Testis (tissue), 2 donors: ENCODE measurements at regions not wholly inside any gene's neighbourhood (a gene's known extent, or its start where the extent isn't known, plus 50 kb on each side); places are given as distances from the start of the nearest gene placed in this dataset.

ENCODE experiments used
- DNase-seq: peaks from one replicate; pipeline ENCODE4 v3.0.0-alpha.2; 2019
- H3K27ac ChIP-seq, 2 donors: fragments of 200-600 bp; sonication (generic); one replicate each; pipeline ENCODE4 v1.5.1; 2019
- H3K27me3 ChIP-seq: fragments of 200-600 bp; sonication (generic); one replicate; pipeline ENCODE4 v1.5.1; 2019
- H3K36me3 ChIP-seq: fragments of 200-600 bp; sonication (generic); one replicate; pipeline ENCODE4 v1.5.1; 2017; ENCODE audit warnings: low read depth; ENCODE audit errors: missing control alignments
- H3K4me1 ChIP-seq: fragments of 200-600 bp; sonication (generic); one replicate; pipeline ENCODE4 v1.5.1; 2019
- H3K4me3 ChIP-seq, 2 donors: fragments of 200-600 bp; sonication (generic); one replicate each; pipeline ENCODE4 v1.5.1; 2017 to 2019
- H3K9me3 ChIP-seq: fragments of 200-600 bp; sonication (generic); one replicate; pipeline ENCODE4 v1.5.1; 2017
- POLR2A ChIP-seq: fragments of 450-650 bp; IDR thresholded peaks from one replicate; pipeline ENCODE4 v1.6.1; 2017; ENCODE audit warnings: antibody characterized with exemption, mild to moderate bottlenecking, moderate library complexity
- WGBS, 2 donors: methylation state at CpG; one replicate each; pipeline ENCODE4 v1.1.5; 2018; 5-methylcytosine and 5-hydroxymethylcytosine counted together
- intact Hi-C: fragments of 100-400 bp; cut with DNase I; formaldehyde crosslinking; loops from one replicate; pipeline ENCODE4 v1.15.1; 2023; ENCODE audit warnings: low total_unique reads
- TF ChIP-seq, protein P1 (sequence below), 3 experiments: fragments of 450-650 bp in 2 of 3; fragments of 200-600 bp in 1 of 3; sonication (generic) in 1 of 3; IDR thresholded peaks; one replicate each; pipeline ENCODE4 v1.5.1; 2016 to 2019; ENCODE audit warnings: antibody characterized with exemption in 3 of 3, mild to moderate bottlenecking in 2 of 3, moderate library complexity in 1 of 3

GRCh38 chr13:42393573-42394360 is 121.8 kb downstream of the AKAP11 start:
- no peaks in the 10 kb centered on the region for H3K36me3 ChIP-seq
- 90 to 91% methylated on average over 5 of the region's 5 CpGs for WGBS, 2 donors
- no peak overlapping the region for H3K27ac ChIP-seq
- H3K4me3 ChIP-seq: no peak overlapping the region
- H3K4me1 ChIP-seq: no peaks in the 10 kb centered on the region
- H3K27me3 ChIP-seq: no peaks in the 10 kb centered on the region
- no peak for DNase-seq
- no peaks in the 10 kb centered on the region for H3K9me3 ChIP-seq
- intact Hi-C loops: no loop called here
- TF ChIP-seq, protein P1, sequence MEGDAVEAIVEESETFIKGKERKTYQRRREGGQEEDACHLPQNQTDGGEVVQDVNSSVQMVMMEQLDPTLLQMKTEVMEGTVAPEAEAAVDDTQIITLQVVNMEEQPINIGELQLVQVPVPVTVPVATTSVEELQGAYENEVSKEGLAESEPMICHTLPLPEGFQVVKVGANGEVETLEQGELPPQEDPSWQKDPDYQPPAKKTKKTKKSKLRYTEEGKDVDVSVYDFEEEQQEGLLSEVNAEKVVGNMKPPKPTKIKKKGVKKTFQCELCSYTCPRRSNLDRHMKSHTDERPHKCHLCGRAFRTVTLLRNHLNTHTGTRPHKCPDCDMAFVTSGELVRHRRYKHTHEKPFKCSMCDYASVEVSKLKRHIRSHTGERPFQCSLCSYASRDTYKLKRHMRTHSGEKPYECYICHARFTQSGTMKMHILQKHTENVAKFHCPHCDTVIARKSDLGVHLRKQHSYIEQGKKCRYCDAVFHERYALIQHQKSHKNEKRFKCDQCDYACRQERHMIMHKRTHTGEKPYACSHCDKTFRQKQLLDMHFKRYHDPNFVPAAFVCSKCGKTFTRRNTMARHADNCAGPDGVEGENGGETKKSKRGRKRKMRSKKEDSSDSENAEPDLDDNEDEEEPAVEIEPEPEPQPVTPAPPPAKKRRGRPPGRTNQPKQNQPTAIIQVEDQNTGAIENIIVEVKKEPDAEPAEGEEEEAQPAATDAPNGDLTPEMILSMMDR (IDR thresholded peaks at IDR 0.05): no peak
- no peak for TF ChIP-seq POLR2A

GRCh38 chr13:42394361-42394708 is 122.4 kb downstream of the AKAP11 start:
- no peak for DNase-seq
- intact Hi-C loops: no loop called here
- Histone ChIP-seq H3K27me3 (no peaks in the 10 kb centered on the region), H3K4me3 (no peak overlapping the region), H3K36me3 (no peaks in the 10 kb centered on the region), H3K27ac (no peak overlapping the region), H3K4me1 (no peaks in the 10 kb centered on the region), H3K9me3 (no peaks in the 10 kb centered on the region)
- 79 to 82% methylated on average over 4 of the region's 4 CpGs for WGBS, 2 donors
- TF ChIP-seq POLR2A: no peak
- TF ChIP-seq, protein P1 (IDR thresholded peaks at IDR 0.05): no peak

- DNase-seq: no peak
- no peaks in the 10 kb centered on the region for H3K36me3 ChIP-seq
- no peak overlapping the region for H3K27ac ChIP-seq
- TF ChIP-seq, protein P1 (IDR thresholded peaks at IDR 0.05): no peak
- no peak for TF ChIP-seq POLR2A
- 85 to 92% methylated on average over 2 of the region's 2 CpGs for WGBS, 2 donors
- no peaks in the 10 kb centered on the region for H3K4me1 ChIP-seq
- intact Hi-C loops: no loop called here
- no peaks in the 10 kb centered on the region for H3K27me3 ChIP-seq
- H3K4me3 ChIP-seq: no peak overlapping the region
- H3K9me3 ChIP-seq: no peaks in the 10 kb centered on the region
Observed at GRCh38 chr13:42394711-42395085, 122.7 kb downstream of the AKAP11 start.

DNA sequence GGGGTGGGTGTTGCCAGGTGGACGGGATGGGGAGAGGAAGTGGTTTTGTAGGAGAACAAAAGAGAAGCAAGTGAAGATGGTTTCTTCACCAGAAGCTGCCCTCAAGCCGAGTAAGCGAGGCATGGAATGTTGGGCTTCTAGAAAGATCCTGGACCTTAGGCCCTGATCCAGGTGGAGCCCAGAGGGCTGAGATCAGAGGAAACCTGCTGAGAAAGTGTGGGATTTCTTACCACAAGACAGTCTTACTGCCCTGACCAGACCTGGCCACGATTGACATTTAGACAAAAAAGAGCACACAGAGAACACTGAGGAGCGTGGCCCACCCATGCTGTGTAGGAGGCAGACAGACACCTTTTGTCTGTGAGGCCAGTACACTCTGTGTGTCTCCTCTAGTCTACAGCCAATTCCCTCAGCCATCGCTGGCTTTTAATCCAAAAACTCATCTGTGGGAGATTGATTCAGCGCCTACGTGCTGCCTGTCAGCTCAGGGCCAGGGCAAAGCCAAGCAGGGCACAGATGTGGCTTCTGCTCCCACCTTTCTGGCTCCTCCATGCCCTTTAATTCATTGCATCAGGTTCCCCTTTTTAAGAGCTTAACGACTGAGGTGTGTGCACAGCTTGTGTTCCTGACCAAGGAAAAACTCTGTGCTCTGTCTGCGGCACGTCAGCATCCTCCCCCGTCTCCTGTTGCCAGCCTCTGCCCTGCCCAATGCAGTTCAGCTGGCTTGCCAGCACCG is 123.3 kb downstream of the AKAP11 start:
- TF ChIP-seq POLR2A: no peak
- TF ChIP-seq, protein P1 (IDR thresholded peaks at IDR 0.05): no peak
- H3K9me3 ChIP-seq: no peaks in the 10 kb centered on the region
- 63 to 73% methylated on average over 13 of the region's 13 CpGs for WGBS, 2 donors
- H3K4me3 ChIP-seq: no peak overlapping the region
- intact Hi-C loops: no loop called here
- no peak overlapping the region for H3K27ac ChIP-seq
- H3K36me3 ChIP-seq: no peaks in the 10 kb centered on the region
- no peak for DNase-seq
- H3K27me3 ChIP-seq: no peaks in the 10 kb centered on the region
- no peaks in the 10 kb centered on the region for H3K4me1 ChIP-seq
